GM23338 (cell line): ENCODE measurements at regions not wholly inside any gene's neighbourhood (a gene's known extent, or its start where the extent isn't known, plus 50 kb on each side); places are given as distances from the start of the nearest gene placed in this dataset.

ENCODE experiments used
- ATAC-seq: fragments of 200-7000 bp; cut with Tn5 transposase; 3 replicates; pipeline ENCODE4 v1.9.1; 2020
- DNase-seq: peaks from one replicate; pipeline ENCODE4 v3.0.0-alpha.2; 2015; ENCODE audit warnings: low spot score
- H2AFZ ChIP-seq: fragments of 200-600 bp; sonication (generic); 2 replicates; pipeline ENCODE4 v1.8.0; 2016; ENCODE audit warnings: antibody characterized with exemption, mild to moderate bottlenecking, moderate library complexity
- H3F3A ChIP-seq: fragments of 200-600 bp; sonication (generic); replicated peaks from 2 replicates; pipeline ENCODE4 v1.8.0; 2017; ENCODE audit warnings: antibody characterized with exemption, mixed run types, low read depth
- H3K27ac ChIP-seq: fragments of 200-600 bp; sonication (generic); 2 replicates; pipeline ENCODE4 v1.6.1; 2016; ENCODE audit warnings: low read depth
- H3K27me3 ChIP-seq: fragments of 200-600 bp; sonication (generic); 2 replicates; pipeline ENCODE4 v1.8.0; 2016; ENCODE audit warnings: mild to moderate bottlenecking, mixed run types, moderate library complexity; ENCODE audit not compliant: insufficient read depth
- H3K36me3 ChIP-seq: fragments of 200-600 bp; sonication (generic); 2 replicates; pipeline ENCODE4 v1.8.0; 2016; ENCODE audit warnings: mild to moderate bottlenecking; ENCODE audit not compliant: insufficient read depth
- H3K4me1 ChIP-seq: fragments of 200-600 bp; sonication (generic); 2 replicates; pipeline ENCODE4 v1.8.0; 2016; ENCODE audit warnings: mild to moderate bottlenecking, moderate library complexity; ENCODE audit not compliant: insufficient read depth
- H3K4me2 ChIP-seq: fragments of 200-600 bp; sonication (generic); 2 replicates; pipeline ENCODE4 v1.7.1; 2017; ENCODE audit warnings: mixed run types
- H3K4me3 ChIP-seq: fragments of 200-600 bp; sonication (generic); 2 replicates; pipeline ENCODE4 v1.6.1; 2016; ENCODE audit warnings: mixed run types
- H3K79me2 ChIP-seq: fragments of 200-600 bp; sonication (generic); replicated peaks from 2 replicates; pipeline ENCODE4 v1.8.0; 2017; ENCODE audit warnings: mild to moderate bottlenecking; ENCODE audit not compliant: insufficient read depth
- H3K9me2 ChIP-seq: fragments of 200-600 bp; sonication (generic); 2 replicates; pipeline ENCODE4 v1.8.0; 2017; ENCODE audit not compliant: insufficient read depth
- H4K20me1 ChIP-seq: fragments of 200-600 bp; sonication (generic); replicated peaks from 2 replicates; pipeline ENCODE4 v1.8.0; 2017; ENCODE audit warnings: mild to moderate bottlenecking; ENCODE audit not compliant: insufficient read depth
- H3K27ac Mint-ChIP-seq: 2 replicates; pipeline ENCODE4 v1.8.0; 2020; ENCODE audit warnings: inconsistent platforms, mild to moderate bottlenecking, moderate library complexity, mixed read lengths
- H3K27me3 Mint-ChIP-seq: 3 replicates; pipeline ENCODE4 v1.8.0; 2022; ENCODE audit warnings: low read depth, mild to moderate bottlenecking, moderate library complexity, mixed read lengths, inconsistent platforms; ENCODE audit not compliant: insufficient read depth, poor library complexity
- H3K36me3 Mint-ChIP-seq: 3 replicates; pipeline ENCODE4 v1.8.0; 2021; ENCODE audit warnings: low read depth, mild to moderate bottlenecking, inconsistent platforms, moderate library complexity, mixed read lengths
- H3K4me1 Mint-ChIP-seq: 3 replicates; pipeline ENCODE4 v1.8.0; 2020; ENCODE audit warnings: mild to moderate bottlenecking, inconsistent platforms, mixed read lengths
- H3K4me3 Mint-ChIP-seq: 3 replicates; pipeline ENCODE4 v1.8.0; 2021; ENCODE audit warnings: moderate library complexity, mild to moderate bottlenecking, inconsistent platforms, mixed read lengths
- H3K9me3 Mint-ChIP-seq: 3 replicates; pipeline ENCODE4 v1.8.0; 2020; ENCODE audit warnings: moderate library complexity, mild to moderate bottlenecking, inconsistent platforms, mixed read lengths
- CREB1 ChIP-seq: fragments of 250-450 bp; sonication (Bioruptor Pico); IDR thresholded peaks from 2 replicates; pipeline ENCODE4 v1.5.0; 2020; ENCODE audit warnings: low read depth, mild to moderate bottlenecking, moderate library complexity
- CTCF ChIP-seq, 2 experiments: fragments of 200-600 bp in 1 of 2; sonication (generic) in 1 of 2; conservative IDR thresholded peaks; 2 replicates each; pipeline versions ENCODE4 v1.5.1 to v1.6.1; 2016 to 2017; ENCODE audit warnings: antibody characterized with exemption in 2 of 2, low read depth in 2 of 2, mild to moderate bottlenecking in 2 of 2, moderate library complexity in 1 of 2
- ETS1 ChIP-seq: IDR thresholded peaks from 2 replicates; pipeline ENCODE4 v1.6.1; 2016; ENCODE audit warnings: antibody characterized with exemption
- EZH2 ChIP-seq: fragments of 200-600 bp; sonication (generic); IDR thresholded peaks from one replicate; pipeline ENCODE4 v1.8.0; 2017; ENCODE audit warnings: antibody characterized with exemption, mild to moderate bottlenecking, low read depth; ENCODE audit not compliant: unreplicated experiment
- EZH2phosphoT487 ChIP-seq: fragments of 200-600 bp; sonication (generic); IDR thresholded peaks from one replicate; pipeline ENCODE4 v1.8.1; 2018; ENCODE audit warnings: antibody characterized with exemption; ENCODE audit not compliant: unreplicated experiment
- JUNB ChIP-seq: IDR thresholded peaks from one replicate; pipeline ENCODE4 v1.6.1; 2016; ENCODE audit warnings: antibody characterized with exemption; ENCODE audit not compliant: unreplicated experiment
- NANOG ChIP-seq: IDR thresholded peaks from 2 replicates; pipeline ENCODE4 v1.6.1; 2016; ENCODE audit warnings: antibody characterized with exemption, borderline replicate concordance
- POLR2AphosphoS5 ChIP-seq: IDR thresholded peaks from 2 replicates; pipeline ENCODE4 v1.6.1; 2016; ENCODE audit warnings: antibody characterized with exemption, low read depth
- STAT1 ChIP-seq: IDR thresholded peaks from one replicate; pipeline ENCODE4 v1.6.1; 2016; ENCODE audit warnings: antibody characterized with exemption; ENCODE audit not compliant: unreplicated experiment
- ZNF114 ChIP-seq: fragments of 250-450 bp; sonication (Bioruptor Pico); IDR thresholded peaks from 2 replicates; pipeline ENCODE4 v1.5.0; 2020; ENCODE audit warnings: mild to moderate bottlenecking, moderate library complexity
- ZNF331 ChIP-seq: fragments of 250-450 bp; sonication (Bioruptor Pico); IDR thresholded peaks from 2 replicates; pipeline ENCODE4 v1.5.0; 2020; ENCODE audit warnings: low read depth, mild to moderate bottlenecking, moderate library complexity
- ZNF462 ChIP-seq: fragments of 250-450 bp; sonication (Bioruptor Pico); IDR thresholded peaks from 2 replicates; pipeline ENCODE4 v1.5.0; 2020; ENCODE audit warnings: mild to moderate bottlenecking, moderate library complexity
- TF ChIP-seq, protein P1 (sequence below): IDR thresholded peaks from one replicate; pipeline ENCODE4 v1.6.1; 2018; ENCODE audit warnings: antibody characterized with exemption; ENCODE audit not compliant: unreplicated experiment

DNA sequence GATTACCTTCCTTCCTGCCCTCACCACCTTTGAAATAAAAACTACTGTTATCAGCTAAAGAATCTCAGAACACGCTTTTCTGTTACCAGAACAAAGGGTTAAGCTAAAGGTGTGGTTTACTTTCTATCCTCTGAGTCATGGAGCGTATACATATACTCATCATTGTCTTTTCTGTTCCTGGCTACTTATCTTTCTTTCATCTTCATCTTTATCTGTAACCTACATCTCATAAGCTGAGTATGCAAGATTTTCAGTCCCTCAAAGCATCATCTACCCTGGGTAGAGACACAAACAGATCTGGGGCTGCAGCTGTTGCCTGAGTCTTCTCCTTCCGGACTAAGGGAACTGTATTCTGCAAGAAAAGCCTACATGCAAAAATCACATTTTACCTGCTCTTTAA is 75.6 kb downstream of the LMO4 start:
- no peaks in the 10 kb centered on the region for H4K20me1 ChIP-seq
- peaks cover 4% of the 10 kb centered on the region; the same call in 1 of the 3 replicates for H3K36me3 Mint-ChIP-seq
- no peaks in the 10 kb centered on the region for H3K27me3 ChIP-seq
- H3K79me2 ChIP-seq, result no peaks in the 10 kb centered on the region
- DNase-seq, result no peak
- TF ChIP-seq ZNF331 (CRISPR knock-in tag) (no peak), EZH2phosphoT487 (no peak), POLR2AphosphoS5 (no peak), ZNF114 (CRISPR knock-in tag) (no peak), CREB1 (no peak), ZNF462 (CRISPR knock-in tag) (no peak), JUNB (no peak), ETS1 (no peak), STAT1 (no peak), NANOG (no peak), EZH2 (no peak), CTCF (conservative IDR thresholded peaks at IDR 0.05; ENCODE audit: low read depth in 2 of 2) (no peak)
- TF ChIP-seq, protein P1, sequence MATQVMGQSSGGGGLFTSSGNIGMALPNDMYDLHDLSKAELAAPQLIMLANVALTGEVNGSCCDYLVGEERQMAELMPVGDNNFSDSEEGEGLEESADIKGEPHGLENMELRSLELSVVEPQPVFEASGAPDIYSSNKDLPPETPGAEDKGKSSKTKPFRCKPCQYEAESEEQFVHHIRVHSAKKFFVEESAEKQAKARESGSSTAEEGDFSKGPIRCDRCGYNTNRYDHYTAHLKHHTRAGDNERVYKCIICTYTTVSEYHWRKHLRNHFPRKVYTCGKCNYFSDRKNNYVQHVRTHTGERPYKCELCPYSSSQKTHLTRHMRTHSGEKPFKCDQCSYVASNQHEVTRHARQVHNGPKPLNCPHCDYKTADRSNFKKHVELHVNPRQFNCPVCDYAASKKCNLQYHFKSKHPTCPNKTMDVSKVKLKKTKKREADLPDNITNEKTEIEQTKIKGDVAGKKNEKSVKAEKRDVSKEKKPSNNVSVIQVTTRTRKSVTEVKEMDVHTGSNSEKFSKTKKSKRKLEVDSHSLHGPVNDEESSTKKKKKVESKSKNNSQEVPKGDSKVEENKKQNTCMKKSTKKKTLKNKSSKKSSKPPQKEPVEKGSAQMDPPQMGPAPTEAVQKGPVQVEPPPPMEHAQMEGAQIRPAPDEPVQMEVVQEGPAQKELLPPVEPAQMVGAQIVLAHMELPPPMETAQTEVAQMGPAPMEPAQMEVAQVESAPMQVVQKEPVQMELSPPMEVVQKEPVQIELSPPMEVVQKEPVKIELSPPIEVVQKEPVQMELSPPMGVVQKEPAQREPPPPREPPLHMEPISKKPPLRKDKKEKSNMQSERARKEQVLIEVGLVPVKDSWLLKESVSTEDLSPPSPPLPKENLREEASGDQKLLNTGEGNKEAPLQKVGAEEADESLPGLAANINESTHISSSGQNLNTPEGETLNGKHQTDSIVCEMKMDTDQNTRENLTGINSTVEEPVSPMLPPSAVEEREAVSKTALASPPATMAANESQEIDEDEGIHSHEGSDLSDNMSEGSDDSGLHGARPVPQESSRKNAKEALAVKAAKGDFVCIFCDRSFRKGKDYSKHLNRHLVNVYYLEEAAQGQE, result no peak
- no peak overlapping the region for H2AFZ ChIP-seq
- no peaks in the 10 kb centered on the region for H3K27me3 Mint-ChIP-seq
- H3K4me3 Mint-ChIP-seq, result no peak overlapping the region
- no peaks in the 10 kb centered on the region for H3F3A ChIP-seq
- no peak overlapping the region for H3K27ac ChIP-seq
- H3K4me3 ChIP-seq, result no peak overlapping the region
- H3K4me1 ChIP-seq, result no peaks in the 10 kb centered on the region
- H3K9me3 Mint-ChIP-seq, result no peaks in the 10 kb centered on the region; the same call in 2 of the 3 replicates
- no peak overlapping the region for H3K4me2 ChIP-seq
- H3K27ac Mint-ChIP-seq, result no peak overlapping the region
- no peak for ATAC-seq
- peaks cover 7% of the 10 kb centered on the region; the same call in 1 of the 2 replicates for H3K9me2 ChIP-seq
- no peaks in the 10 kb centered on the region for H3K36me3 ChIP-seq
- no peaks in the 10 kb centered on the region for H3K4me1 Mint-ChIP-seq
